Stimulated activated CD4-positive, alpha-beta T cell treated with anti-CD3 and anti-CD28 coated beads, TNF-alpha, amount 100 ng/mL, for 48 hours (primary cell): ENCODE measurements at regions not wholly inside any gene's neighbourhood (a gene's known extent, or its start where the extent isn't known, plus 50 kb on each side); places are given as distances from the start of the nearest gene placed in this dataset.
"Not testable (repeated sequence)": the region's sequence is repeated elsewhere in the genome, so short reads cannot be mapped to it uniquely, and the experiment has no call there.

Source experiments
- DNase-seq, 3 donors: peaks; one replicate each; pipeline ENCODE4 v3.0.0-alpha.2; 2020; ENCODE audit warnings: low read depth in 3 of 3

DNA sequence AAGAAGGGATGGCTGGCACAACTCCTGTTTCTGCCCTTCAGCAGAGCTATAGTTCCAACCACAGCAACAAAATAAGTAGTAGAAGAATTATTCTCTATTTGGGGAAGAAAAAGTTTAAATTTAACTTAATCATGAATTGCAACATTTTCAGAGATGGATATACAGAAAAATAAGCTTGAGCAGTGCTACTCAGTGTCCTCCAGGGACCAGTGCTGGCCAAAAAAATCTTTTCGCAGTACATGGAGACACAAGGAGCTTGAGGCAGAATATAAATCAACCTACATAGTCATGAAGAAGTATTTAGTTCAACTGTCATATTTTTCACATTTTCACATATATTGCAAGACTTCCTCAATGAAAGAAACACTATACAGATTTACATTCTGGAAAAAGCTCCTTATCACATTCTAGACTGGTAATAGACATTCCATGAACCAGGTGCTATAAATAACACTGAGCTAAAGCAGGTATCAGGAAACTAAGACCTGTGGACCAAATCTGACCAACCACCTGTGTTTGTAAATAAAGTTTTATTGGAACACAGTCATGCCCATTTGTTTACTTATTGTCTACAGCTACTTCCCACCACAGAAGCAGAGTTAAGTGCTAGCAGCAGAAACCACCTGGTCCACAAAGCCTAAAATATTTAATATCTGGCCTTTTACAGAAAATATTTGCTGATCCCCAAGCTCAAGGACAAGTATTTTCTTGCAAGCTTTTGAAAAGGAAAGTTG, 101.9 kb downstream of the RGS21 start:
- no peak for DNase-seq

DNA sequence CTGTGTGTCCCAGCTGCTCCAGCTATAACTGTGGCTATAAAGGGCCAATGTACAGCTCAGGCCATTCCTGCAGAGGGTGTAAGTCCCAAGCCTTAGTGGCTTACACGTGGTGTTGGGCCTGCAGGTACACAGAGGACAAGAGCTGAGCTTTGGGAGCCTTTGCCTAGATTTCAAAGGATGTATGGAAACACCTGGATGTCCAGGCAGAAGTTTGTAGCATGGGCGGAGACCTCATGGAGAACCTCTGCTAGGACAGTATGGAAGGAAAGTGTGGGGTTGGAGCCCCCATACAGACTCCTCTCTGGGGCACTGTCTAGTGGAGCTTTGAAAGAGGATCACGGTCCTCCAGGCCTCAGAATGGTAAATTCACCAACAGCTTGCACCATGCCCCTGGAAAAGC, 113.9 kb downstream of the RGS21 start:
- no peak for DNase-seq

DNA sequence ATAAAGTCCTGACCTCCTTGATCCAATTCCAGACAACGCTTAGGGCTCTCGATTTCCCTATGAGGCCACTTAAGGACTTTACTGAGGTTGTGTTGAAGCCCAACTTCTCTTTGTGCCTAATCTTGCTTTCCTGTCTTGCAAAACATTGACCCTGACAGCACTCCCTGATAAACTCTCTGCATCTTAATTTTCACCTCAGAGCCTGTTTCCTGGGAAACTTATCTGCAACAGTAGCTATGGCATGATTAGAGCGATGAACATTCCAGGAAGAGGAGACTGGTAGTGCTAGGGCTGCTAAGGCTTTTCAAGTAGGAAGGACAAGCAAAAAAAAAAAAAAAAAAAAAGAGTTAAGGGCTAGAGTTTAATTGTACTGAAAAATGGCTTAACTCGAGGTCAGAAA, 118.9 kb downstream of the RGS21 start:
- DNase-seq: no peak

DNA sequence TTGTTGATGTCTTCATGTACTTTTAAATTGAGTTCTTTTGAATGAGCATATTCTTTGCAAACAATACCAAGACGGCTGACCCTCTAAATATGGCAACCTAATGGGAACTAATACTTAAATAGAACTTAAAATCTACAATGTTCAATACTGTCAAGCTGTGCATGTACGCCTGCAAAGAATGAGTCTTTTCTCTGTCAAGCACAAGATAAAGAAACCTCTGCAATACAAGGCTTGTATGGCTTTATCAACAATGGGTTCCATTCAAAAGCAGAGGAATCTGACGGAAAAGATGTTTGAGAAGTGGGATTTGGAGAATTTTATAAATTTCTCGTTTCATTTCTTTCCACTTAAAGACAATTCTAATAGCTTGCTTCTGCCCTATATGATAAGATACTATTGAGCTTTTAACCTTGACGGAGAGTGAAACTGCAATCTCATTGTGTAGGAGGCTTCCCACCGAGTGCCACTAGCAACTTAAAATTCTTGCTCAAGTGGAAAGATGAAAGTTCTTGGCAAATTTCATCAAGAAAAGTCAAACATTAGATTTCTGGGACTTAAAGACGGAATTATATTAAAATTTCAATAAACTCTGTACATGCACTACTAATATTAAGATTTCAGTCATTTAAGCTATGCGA, 119.8 kb downstream of the RGS21 start:
- no peak for DNase-seq

DNA sequence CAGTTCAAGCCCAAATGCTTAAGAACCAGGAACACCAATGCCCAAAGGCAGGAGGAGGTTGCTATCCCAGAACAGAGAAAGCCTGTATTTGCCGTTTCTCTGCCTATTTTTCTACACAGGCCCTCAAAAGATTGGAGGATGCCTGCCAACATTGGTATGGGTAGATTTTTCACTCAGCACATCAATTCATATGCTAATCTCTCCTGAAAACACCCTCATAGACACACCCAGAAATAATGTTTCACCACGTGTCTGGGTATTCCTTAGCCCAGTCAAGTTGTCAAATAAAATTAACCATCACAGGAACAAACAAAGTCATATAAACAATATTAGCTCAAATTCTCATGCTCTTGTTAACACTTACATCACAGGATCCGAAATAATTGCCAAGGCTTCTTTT, 121.9 kb downstream of the RGS21 start:
- no peak for DNase-seq

DNA sequence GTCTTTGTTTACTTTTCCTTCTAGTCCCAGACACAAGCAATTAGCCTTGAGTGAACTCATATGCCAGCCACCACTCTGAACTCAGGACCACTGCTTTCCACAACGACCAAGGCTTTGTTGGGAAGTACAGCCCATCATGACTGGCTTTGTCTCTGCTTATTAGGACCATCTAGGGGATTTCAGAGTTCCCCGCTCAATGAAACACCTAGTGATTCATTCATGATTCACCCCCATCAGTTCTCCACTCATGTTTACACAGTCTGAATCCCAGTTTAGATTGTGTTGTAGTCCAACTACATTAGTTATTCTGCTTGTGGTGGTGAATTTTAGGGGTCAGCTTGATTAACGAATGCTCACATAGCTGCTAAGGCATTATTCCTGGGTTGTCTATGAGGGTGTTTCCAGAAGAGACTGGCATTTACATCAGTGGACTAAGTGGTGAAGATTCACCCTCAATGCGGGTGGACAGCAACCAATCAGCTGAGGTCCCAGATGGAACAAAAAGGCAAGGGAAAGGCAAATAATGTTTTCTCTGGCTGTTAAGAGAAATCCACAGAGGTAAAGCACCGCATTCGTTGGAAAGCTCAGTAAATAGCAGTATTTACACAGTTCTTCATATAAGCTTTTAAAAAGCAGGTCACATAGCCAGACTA, 122.7 kb downstream of the RGS21 start:
- DNase-seq: no peak

DNA sequence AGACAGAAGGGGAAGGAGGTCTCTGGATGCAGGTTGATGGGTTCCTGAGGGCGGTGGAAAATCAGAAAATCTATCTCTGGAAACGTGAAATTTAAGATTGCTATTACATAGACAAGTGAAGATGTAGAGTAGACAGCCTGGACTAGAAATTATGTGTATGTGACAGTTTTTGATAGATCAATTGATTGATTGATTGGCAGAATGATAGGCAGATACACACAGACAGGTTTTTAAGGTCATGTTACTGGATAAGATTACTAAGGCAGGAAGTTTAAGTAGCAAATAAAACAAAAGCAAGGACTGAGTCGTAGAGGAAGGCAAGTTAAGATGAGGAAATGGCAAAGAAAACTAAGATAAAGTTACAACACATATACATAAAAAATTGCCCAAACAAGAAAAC, 124.7 kb downstream of the RGS21 start:
- no peak for DNase-seq

DNA sequence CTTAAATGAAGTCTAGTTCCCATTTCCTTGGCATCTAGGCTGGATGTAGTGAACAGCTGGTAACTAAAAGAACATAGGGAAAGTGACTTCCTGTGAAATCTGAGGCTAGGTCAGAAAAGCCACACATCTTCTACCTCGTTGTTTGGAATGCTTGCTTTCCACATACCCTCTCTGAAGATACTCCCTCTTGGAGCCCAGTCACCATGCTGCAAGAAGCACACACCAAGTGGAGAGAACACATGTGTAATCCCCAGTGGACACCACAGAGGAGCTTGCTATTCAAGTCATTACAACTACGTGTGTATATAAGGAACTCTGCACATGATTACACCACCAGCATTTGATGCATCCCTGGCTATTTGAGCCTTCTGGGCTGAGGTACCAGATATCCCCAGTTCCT, 125.9 kb downstream of the RGS21 start:
- DNase-seq: no peak

DNA sequence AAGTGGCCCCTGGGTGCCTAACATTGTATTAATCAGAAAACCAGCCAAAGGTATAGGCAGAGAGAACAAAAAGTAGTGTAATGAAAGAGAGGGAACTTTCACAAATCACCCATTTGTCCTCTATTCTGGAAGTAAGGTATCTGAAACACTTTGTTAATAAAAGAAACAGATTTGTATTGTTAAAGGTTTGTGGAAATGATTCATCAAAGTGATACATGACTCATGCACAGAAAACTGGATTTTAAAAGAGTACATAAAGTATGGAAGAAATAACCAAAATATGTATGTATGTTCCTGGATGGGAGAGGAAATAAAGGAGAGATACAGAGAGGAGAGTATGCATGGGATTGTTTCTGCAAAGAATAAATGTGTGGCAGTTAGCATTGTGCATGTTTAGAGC, 126.8 kb downstream of the RGS21 start:
- DNase-seq: no peak

DNA sequence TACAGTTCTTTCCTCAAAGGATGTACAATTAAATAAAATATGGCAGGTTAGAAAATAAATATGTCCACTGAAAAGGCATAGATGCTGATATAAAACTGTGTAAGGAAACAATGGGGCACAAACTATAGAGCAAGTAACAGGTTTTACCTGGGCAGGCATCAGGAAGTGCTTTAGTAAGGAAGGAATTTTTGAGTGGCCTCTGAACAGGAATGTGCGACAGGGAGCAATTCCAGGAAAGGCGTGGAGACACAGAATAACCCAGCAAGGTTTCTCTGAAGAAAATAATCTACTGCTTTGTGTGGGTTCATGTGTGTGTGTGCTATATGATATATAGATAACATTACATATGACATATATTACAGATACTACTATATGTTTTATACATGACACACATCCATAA, 128.4 kb downstream of the RGS21 start:
- no peak for DNase-seq

DNA sequence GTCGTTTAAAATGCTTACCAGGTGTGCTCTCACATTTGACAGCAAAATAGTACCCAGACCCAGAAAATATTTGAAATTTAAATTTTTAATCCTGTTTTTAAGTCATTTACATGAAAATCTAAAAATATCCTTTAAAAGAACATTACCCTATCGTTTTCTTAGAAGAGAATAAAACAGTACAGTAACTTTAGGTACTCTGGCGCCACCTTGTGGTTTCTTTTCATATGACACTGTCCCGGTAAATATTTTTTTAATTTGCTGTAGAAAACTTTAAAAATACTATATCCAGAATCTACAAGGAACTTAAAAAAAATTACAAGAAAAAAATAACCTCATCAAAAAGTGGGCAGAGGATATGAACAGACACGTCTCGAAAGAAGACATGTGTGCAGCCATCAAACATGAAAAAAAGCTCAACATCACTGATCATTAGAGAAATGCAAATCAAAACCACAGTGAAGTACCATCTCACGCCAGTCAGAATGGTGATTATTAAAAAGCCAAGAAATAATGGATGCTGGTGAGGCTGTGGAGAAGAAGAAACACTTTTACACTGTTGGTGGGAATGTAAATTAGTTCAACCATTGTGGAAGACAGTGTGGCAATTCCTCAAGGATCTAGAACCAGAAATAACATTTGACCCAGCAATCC, 129.2 kb downstream of the RGS21 start:
- DNase-seq: peak in 2 of 3 donors; percentile 36 to 49

DNA sequence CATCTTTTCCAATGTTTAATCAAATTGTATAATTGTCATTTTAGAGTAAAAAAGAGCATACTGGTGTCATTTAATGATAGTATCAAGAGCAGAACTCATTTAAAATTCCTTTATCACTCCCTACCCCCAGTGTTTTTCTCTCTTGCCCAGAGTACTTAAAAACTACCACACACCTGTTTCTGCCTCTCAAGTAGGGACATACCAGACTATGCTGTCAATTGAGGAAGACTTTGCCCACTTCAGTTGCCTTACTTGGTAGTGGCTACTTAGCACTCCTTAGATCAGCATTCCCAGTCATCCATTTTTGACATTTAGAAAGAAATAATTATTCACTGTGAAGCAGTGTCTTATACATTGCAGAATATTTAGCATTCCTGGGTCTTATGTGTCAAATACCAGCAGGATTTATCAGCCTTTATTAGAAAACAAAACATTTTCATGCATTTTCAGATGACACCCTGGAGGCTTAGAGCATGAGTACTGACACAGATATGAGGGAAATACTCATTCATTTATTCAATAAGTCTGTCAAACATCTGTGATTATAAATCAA, 127.5 kb upstream of the RGS1 start:
- DNase-seq: no peak

DNA sequence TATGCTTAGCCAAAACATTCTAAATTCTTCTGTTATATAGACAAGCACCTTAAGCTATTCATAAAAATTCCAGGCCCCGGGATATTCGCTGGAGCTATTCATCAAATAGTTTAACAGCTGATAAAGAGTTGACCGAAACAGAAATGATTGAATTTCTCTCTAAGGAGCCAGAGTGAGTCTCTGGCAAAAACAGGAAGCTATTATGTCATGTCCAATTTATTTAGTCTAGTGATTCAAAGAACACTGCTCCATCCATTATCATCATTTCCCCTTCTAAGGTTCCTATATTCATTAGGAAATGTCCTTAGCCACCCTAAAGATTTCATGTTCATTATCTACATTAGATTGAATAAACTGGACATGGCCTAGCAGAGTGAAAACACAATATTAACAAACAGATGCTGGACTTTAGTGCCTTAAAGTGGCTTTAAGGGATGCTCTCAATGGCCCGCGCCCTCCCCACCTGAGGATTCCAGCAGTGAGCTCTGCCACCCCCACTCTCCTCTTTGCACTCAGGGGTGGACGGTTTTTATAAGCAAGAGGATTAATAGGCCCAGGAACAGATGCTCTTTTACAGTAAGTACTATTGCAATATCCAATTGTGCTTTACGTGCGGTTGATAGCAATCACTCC, 122.1 kb upstream of the RGS1 start:
- no peak for DNase-seq

DNA sequence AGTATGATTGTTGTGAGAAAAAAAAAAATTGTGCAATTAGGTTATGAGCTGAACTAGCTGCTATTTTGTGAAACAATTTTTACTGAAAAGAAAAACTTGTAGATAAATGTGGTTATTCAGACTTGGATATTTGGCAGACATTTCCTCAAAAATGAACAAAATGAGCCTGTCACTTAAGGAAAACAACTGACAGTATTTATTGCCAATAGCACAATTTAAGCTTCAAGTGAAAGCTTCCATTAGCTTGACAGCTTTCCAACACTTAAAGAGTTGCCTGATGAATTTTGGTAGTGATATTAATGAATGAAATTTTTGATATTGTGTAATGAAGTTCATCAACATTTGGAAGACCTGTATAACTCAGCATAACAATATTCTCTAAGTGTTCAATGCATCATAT, 116.1 kb upstream of the RGS1 start:
- no peak for DNase-seq

DNA sequence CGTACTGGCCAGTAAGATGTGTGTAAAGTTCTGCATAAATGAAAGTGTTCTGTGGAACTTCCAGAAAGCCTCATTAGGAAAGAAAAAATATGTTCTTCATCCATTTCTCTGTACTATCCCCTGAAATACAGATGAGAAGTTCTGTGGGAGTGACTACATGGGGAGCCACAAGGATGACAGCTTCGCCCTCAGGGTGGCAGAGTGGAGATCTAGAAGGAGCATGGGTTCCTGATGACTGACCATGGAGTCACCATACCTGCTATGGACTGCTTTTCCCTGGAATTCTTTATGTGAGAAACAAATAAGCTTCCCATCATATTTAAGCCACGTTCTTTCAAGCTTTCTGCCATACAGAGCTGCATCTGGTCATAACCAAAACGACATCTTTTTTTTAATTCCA, 113.9 kb upstream of the RGS1 start:
- no peak for DNase-seq

DNA sequence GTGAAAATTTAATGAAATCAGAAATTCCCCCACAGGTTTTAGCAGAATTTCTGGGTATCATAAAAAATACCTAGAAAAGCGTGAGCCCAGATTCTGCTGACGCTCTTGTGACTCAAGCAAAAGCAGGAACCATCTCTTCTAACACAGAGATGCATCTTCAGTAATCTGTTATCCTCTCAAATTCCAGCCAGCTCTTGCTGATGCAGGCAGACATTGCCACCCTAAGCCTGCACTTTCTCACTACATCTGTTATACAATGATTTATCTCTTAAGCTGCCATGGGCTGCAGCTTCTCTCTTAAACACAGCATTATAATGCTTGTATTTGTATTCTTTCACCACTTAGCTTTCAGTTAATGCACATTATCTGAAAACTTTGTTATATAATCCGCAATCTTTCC, 113.0 kb upstream of the RGS1 start:
- DNase-seq: no peak

DNA sequence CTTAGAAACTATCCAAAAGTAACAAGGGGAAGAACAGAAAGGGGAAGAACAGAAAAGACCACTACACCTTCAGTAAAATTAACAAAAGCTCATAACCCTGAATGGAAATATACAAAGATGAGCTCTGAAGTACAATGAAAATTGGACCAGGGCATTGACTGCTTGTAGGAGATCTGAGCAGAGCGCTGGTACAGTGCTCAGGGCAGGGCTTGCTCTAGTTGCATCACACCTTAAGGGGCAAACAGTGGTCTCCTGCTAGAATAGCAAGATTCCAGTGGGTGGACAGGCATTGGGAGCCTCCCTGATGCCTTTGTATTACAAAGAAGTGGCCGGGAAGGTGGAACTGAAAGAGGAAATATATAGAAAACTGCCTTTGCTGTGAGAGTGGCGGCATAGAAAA, 111.9 kb upstream of the RGS1 start:
- DNase-seq: no peak

DNA sequence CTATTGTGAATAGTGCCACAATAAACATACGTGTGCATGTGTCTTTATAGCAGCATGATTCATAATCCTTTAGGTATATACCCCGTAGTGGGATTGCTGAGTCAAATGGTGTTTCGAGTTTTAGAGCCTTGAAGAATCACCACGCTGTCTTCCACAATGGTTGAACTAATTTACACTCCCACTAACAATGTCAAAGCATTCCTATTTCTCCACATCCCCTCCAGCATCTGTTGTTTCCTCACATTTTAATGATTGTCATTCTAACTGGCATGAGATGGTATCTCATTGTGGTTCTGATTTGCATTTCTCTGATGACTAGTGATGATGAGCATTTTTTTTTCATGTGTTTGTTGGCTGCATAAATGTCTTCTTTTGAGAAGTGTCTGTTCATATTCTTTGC, 110.4 kb upstream of the RGS1 start:
- not testable (repeated sequence) for DNase-seq

DNA sequence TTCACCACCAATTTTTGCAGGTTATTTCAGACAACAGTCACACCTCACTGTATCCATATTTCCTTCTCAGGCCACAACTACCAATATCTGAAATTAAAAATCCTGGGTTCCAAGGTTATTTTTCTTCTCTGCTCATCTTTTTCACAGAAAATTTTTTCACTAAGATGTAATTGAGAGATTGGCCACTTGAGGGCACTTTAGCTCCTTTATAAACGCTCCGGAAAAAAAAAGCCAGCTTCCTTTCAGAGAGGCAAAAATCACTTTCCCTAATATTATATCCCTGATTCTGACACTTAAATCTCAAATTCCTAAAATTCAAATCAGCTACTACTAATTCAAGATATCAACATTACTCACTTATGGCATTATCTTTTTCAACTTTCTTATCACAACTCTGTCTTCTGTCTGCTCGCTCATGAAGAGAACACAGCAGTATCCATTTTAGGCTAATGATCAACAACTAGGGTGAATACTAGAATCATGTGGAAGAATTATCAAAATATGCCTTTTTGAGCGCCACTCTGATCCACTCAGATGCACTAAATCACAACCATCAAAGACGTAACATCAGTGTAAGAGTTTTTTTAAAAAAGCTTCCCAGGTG, 101.4 kb upstream of the RGS1 start:
- no peak for DNase-seq

DNA sequence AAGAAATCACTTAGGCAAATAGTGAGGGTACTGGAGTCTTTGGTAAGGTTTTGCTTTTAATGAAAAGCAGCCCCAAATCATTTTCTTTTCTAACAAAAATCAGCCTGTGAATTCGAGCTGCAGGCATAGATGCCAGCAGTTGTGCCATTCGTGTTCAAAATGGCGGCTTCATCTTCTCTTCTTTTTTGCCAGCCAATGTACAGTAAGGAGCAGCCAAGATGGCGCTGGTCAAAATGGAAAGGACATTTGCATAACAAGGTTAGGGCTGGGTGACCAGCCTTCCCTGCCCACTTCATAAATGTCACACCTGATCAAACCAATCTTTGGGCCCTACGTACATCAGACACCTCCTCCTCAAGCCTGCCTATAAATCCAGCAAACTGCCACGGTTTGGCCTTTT, 100.2 kb upstream of the RGS1 start:
- DNase-seq: no peak

DNA sequence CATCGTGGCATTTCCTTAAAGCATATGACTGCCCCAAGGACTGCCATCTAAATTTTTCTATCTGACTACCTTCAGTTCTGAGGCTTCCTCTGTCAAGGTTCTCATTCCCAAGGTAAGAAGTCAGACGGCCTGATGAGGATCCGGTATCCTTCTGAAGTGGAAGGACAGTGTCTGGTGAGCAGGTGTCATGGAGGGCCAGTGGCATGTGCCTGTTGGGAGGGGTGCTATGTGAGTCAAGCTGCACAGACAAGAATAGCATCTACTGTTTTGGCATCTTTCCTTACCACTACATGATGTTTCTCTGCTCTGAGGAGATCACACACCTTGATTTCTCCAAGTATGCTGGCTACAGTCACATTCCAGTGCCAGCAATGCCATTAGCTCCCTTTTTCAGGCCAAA, 99.6 kb upstream of the RGS1 start:
- DNase-seq: no peak
